ENCODE measurements at regions not wholly inside any gene's neighbourhood (a gene's known extent, or its start where the extent isn't known, plus 50 kb on each side); places are given as distances from the start of the nearest gene placed in this dataset.
"Not testable (repeated sequence)": the region's sequence is repeated elsewhere in the genome, so short reads cannot be mapped to it uniquely, and the experiment has no call there.

DNA sequence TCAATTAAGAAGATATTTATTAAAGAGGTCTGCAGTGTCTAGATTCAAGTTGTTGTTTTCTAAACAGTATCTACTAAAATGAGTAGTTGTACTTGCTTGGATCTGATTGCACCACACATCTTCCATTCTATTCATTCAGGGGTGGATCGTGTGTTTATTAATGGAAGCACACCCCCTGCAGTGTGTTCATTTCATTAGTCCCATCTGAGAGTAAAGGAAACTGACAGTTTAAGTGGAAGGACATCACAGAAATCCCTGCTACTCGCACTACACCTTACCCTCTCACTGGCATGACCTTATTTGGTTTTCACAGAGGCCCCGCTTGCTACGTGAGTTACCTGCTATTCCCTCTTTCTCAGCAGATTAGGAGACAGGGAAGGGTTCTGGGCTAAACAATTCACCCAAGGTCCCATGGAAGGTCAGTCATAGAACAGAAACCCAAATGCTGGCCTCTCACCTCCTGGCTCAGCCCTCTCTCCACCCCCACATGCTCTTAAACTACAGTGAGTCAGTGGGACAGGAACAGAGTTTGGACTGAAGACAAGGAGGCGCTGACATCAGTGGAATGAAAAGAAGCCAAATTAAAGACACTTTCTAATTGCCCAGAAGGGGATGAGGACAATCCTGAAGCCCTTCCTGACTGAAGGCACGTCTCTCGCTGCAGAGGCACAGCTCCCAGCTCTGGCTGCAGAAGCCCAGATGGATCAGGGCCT, 369.2 kb upstream of the NRP1 start:
- no peak overlapping the region for H3K4me3 ChIP-seq (ENCODE audit: low read depth, low read length)
- DNase-seq (ENCODE audit: low read depth): no peak
- no peak for TF ChIP-seq CTCF (IDR thresholded peaks at IDR 0.05; ENCODE audit: low read depth, low read length, missing control alignments)

DNA sequence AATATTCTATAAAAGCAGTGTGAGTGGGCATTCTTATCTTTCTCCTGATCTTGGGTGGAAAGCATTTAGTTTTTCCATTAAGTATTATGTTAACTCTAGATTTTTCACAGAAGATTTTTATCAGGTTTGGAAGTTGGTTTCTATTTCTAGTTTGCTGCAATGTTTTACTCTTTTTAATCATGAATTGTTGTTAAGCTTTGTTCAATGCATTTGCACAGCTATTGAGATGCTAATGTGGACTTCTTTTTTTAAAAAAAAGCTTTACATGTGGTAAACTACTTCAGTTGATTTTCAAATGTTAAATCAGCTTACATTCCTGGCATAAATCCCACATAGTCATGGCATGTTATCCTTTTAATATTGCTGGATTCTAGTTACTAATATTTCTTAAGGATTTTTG, 363.6 kb upstream of the NRP1 start:
- H3K4me3 ChIP-seq (ENCODE audit: low read depth, low read length): no peak overlapping the region
- TF ChIP-seq CTCF (IDR thresholded peaks at IDR 0.05; ENCODE audit: low read depth, low read length, missing control alignments): no peak
- no peak for DNase-seq (ENCODE audit: low read depth)

DNA sequence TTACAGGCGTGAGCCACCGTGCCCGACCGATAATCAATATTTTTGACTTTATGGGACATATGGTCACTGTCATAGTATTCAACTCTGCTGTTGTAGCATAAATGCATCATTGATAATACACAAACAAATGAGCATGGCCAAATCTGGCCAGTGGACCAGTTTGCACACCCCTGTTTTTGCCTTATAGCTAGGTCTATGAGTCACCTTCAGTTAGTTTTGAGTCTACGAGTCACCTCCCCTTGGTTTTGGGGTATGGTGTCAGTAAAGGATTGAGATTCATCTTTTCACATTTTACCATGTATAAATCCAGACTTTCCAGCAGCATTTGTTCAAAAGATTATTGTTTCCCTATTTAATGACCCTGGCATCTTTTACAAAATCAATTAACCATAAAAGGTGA, 362.5 kb upstream of the NRP1 start:
- no peak for DNase-seq (ENCODE audit: low read depth)
- H3K4me3 ChIP-seq (ENCODE audit: low read depth, low read length): no peak overlapping the region
- no peak for TF ChIP-seq CTCF (IDR thresholded peaks at IDR 0.05; ENCODE audit: low read depth, low read length, missing control alignments)

DNA sequence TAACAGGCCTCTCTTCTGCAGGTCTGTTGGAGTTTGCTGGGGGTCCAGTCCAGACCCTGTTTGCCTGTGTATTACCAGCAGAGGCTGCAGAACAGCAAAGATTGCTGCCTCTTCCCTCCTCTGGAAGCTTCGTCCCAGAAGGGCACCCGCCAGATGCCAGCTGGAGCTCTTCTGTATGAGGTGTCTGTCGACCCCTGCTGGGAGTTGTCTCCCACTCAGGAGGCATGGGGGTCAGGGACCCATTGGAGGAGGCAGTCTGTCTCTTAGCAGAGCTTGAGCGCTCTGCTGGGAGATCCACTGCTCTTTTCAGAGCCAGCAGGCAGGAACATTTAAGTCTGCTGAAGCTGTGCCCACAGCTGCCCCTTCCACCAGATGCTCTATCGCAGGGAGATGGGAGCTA, 361.1 kb upstream of the NRP1 start:
- no peak overlapping the region for H3K4me3 ChIP-seq (ENCODE audit: low read depth, low read length)
- no peak for TF ChIP-seq CTCF (IDR thresholded peaks at IDR 0.05; ENCODE audit: low read depth, low read length, missing control alignments)
- DNase-seq (ENCODE audit: low read depth): no peak

DNA sequence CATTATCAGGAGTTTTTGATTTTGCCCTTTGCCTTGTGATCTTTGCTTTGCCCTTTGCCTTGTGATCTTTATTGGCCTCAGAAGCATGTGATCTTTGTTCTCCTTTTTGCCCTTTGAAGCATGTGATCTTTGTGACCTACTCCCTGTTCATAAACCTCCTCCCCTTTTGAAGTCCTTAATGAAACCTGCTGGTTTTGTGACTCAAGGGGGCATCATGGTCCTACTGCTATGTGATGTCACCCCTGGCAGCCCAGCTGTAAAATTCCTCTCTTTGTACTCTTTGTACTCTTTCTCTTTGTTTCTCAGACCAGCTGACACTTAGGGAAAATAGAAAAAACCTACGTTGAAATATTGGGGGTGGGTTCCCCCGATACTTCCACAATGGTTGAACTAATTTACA, 356.1 kb upstream of the NRP1 start:
- DNase-seq (ENCODE audit: low read depth); H3K4me3 ChIP-seq (ENCODE audit: low read depth, low read length): not testable (repeated sequence)

DNA sequence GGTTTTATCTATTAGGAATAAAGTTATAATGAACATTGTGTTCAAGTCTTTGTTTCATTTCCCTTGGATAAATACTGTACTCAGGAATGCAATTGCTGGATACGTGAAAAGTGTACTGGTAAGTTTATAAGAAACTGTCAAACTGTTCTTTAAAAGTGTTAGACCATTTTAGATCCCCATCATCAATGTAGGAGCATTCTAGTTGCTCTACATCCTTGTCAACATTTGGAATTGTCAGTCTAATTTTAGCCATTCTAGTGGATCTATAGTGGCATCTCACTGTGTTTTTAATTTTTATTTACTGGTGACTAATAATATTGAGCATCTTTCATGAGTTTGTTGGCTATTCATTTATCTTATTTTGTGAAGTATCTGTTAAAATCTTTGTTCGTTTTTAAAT, 354.0 kb upstream of the NRP1 start:
- no peak for DNase-seq (ENCODE audit: low read depth)
- TF ChIP-seq CTCF (IDR thresholded peaks at IDR 0.05; ENCODE audit: low read depth, low read length, missing control alignments): no peak

GRCh38 chr10:33684211-33684611, 349.7 kb upstream of the NRP1 start:
- no peak for DNase-seq (ENCODE audit: low read depth)
- H3K4me3 ChIP-seq (ENCODE audit: low read depth, low read length): no peak overlapping the region
- TF ChIP-seq CTCF (IDR thresholded peaks at IDR 0.05; ENCODE audit: low read depth, low read length, missing control alignments): no peak

More for the DNA sequence above, 354.0 kb upstream of the NRP1 start:
- H3K4me3 ChIP-seq (ENCODE audit: low read depth, low read length): no peak overlapping the region
